HepG2 (cell line): ENCODE measurements at regions not wholly inside any gene's neighbourhood (a gene's known extent, or its start where the extent isn't known, plus 50 kb on each side); places are given as distances from the start of the nearest gene placed in this dataset.

Source experiments
- ATAC-seq: fragments of 200-7000 bp; cut with Tn5 transposase; 3 replicates; pipeline ENCODE4 v1.9.1; 2020; ENCODE audit warnings: mild to moderate bottlenecking, moderate library complexity
- BruUV-seq: library from RNA; stranded (reverse); fragments of 400-500 nt; replicated peaks from 2 replicates; lab custom pipeline; 2021; lab: Mats Ljungman, UMichigan
- CTCF ChIA-PET: fragments of 300-600 bp; formaldehyde crosslinking; extraction: SDS; loops from one replicate; lab custom pipeline; 2021; ENCODE audit warnings: low total read pairs, inconsistent platforms, low intra/inter-chr PET ratio; lab: Yijun Ruan, JAX
- POLR2A ChIA-PET: fragments of 350-600 bp; sonication (Branson Sonifier 250); formaldehyde crosslinking; loops from one replicate; lab custom pipeline; 2020; ENCODE audit warnings: antibody characterized with exemption, inconsistent platforms; lab: Yijun Ruan, JAX
- DNase-seq: peaks from one replicate; pipeline ENCODE4 v3.0.0-alpha.2; 2015; ENCODE audit warnings: low spot score
- FAIRE-seq: peaks from 3 replicates; lab custom pipeline; 2011; peaks lifted over from hg19 to GRCh38; lab: Jason Lieb, UNC
- H2AFZ ChIP-seq: one replicate; pipeline ENCODE4 v1.6.1; 2011; ENCODE audit warnings: low read length, inconsistent platforms
- H3K27ac ChIP-seq: fragments of 300-600 bp; 3 replicates; pipeline ENCODE4 v1.8.0; 2011; ENCODE audit warnings: mixed run types, mild to moderate bottlenecking, mixed read lengths, low read length, inconsistent platforms; ENCODE audit not compliant: insufficient read depth; ENCODE audit errors: extremely low read length
- H3K27me3 ChIP-seq, 2 experiments: fragments of 200-600 bp in 1 of 2; 2 replicates in 1 of 2; 3 replicates in 1 of 2; pipeline versions ENCODE4 v1.6.0 to v1.8.0; 2011; ENCODE audit warnings: low read length in 2 of 2, mild to moderate bottlenecking in 2 of 2, moderate library complexity in 2 of 2, inconsistent platforms in 1 of 2; ENCODE audit not compliant: insufficient read depth in 2 of 2, control insufficient read depth in 1 of 2
- H3K36me3 ChIP-seq, 2 experiments: fragments of 200-600 bp in 1 of 2; replicated peaks in 1 of 2; 2 replicates in 1 of 2; 3 replicates in 1 of 2; pipeline versions ENCODE4 v1.5.1 to v1.8.0; 2011; ENCODE audit warnings: low read length in 2 of 2, inconsistent platforms in 1 of 2; ENCODE audit not compliant: insufficient read depth in 2 of 2, control insufficient read depth in 1 of 2
- H3K4me1 ChIP-seq: 2 replicates; pipeline ENCODE4 v1.5.1; 2012; ENCODE audit warnings: low read length, inconsistent platforms; ENCODE audit not compliant: insufficient read depth
- H3K4me2 ChIP-seq: 2 replicates; pipeline ENCODE4 v1.6.0; 2011; ENCODE audit warnings: low read depth, low read length, inconsistent platforms
- H3K4me3 ChIP-seq, 3 experiments: fragments of 200-600 bp in 1 of 3; sonication (generic), shearing (Covaris generic) in 1 of 3; replicated peaks in 1 of 3; 2 replicates each; pipeline ENCODE4 v1.5.1; 2011 to 2016; ENCODE audit warnings: low read length in 3 of 3, inconsistent platforms in 2 of 3, low read depth in 2 of 3, mild to moderate bottlenecking in 2 of 3, control low read depth in 1 of 3, mixed read lengths in 1 of 3; ENCODE audit not compliant: insufficient read depth in 1 of 3
- H3K79me2 ChIP-seq: one replicate; pipeline ENCODE4 v1.6.1; 2011; ENCODE audit warnings: low read length, inconsistent platforms; ENCODE audit not compliant: insufficient read depth
- H3K9ac ChIP-seq: 2 replicates; pipeline ENCODE4 v1.6.0; 2011; ENCODE audit warnings: mild to moderate bottlenecking, low read depth, low read length, inconsistent platforms; ENCODE audit not compliant: insufficient read depth
- H3K9me3 ChIP-seq: 2 replicates; pipeline ENCODE4 v1.5.1; 2012; ENCODE audit warnings: mild to moderate bottlenecking, low read length
- H4K20me1 ChIP-seq: 2 replicates; pipeline ENCODE4 v1.6.0; 2011; ENCODE audit warnings: inconsistent platforms, mild to moderate bottlenecking, low read length, moderate library complexity; ENCODE audit not compliant: insufficient read depth
- MATR3 ChIP-seq: sonication (generic); formaldehyde crosslinking; IDR thresholded peaks from 2 replicates; pipeline ENCODE4 v1.4.0; 2020; ENCODE audit warnings: missing genetic modification reagents
- MEIS1 ChIP-seq: sonication (generic); formaldehyde crosslinking; IDR thresholded peaks from 2 replicates; pipeline ENCODE4 v1.9.0; 2021; ENCODE audit warnings: mild to moderate bottlenecking, missing genetic modification reagents, moderate library complexity, borderline replicate concordance
- SYNCRIP ChIP-seq: fragments of 200-400 bp; formaldehyde crosslinking; IDR thresholded peaks from 2 replicates; pipeline ENCODE4 v1.6.1; 2018; ENCODE audit warnings: mild to moderate bottlenecking, low read depth, low read length; ENCODE audit not compliant: insufficient read depth
- TBX3 ChIP-seq: fragments of 450-650 bp; IDR thresholded peaks from 2 replicates; pipeline ENCODE4 v1.6.1; 2017; ENCODE audit warnings: antibody characterized with exemption, mild to moderate bottlenecking, inconsistent platforms, borderline replicate concordance
- ZNF574 ChIP-seq: sonication (generic); formaldehyde crosslinking; IDR thresholded peaks from 2 replicates; pipeline ENCODE4 v1.4.0; 2020; ENCODE audit warnings: missing genetic modification reagents
- ZNF772 ChIP-seq: sonication (generic); formaldehyde crosslinking; IDR thresholded peaks from 2 replicates; pipeline ENCODE4 v1.5.0; 2020; ENCODE audit warnings: mild to moderate bottlenecking, missing genetic modification reagents
- ZSCAN12 ChIP-seq: sonication (generic); formaldehyde crosslinking; IDR thresholded peaks from 2 replicates; pipeline ENCODE4 v1.9.0; 2021; ENCODE audit warnings: mild to moderate bottlenecking, missing genetic modification reagents
- WGBS: methylation state at CpG from one replicate; pipeline ENCODE4 v1.1.6; 2017; ENCODE audit warnings: low lambda C conversion rate; 5-methylcytosine and 5-hydroxymethylcytosine counted together
- in situ Hi-C: cut with HindIII; loops from 2 replicates; pipeline ENCODE4 v1.10.0; 2017; ENCODE audit warnings: low pct_unique_long_range_greater_than_20kb; ENCODE audit not compliant: extremely low pct_ligation_motif_present
- intact Hi-C: fragments of 100-400 bp; cut with micrococcal nuclease; formaldehyde crosslinking; loops from one replicate; pipeline ENCODE4 v1.10.0; 2022; ENCODE audit not compliant: unreplicated experiment
- TF ChIP-seq, protein P1 (sequence below): sonication (generic); formaldehyde crosslinking; IDR thresholded peaks from 2 replicates; pipeline ENCODE4 v1.4.0; 2020; ENCODE audit warnings: mild to moderate bottlenecking, missing genetic modification reagents

DNA sequence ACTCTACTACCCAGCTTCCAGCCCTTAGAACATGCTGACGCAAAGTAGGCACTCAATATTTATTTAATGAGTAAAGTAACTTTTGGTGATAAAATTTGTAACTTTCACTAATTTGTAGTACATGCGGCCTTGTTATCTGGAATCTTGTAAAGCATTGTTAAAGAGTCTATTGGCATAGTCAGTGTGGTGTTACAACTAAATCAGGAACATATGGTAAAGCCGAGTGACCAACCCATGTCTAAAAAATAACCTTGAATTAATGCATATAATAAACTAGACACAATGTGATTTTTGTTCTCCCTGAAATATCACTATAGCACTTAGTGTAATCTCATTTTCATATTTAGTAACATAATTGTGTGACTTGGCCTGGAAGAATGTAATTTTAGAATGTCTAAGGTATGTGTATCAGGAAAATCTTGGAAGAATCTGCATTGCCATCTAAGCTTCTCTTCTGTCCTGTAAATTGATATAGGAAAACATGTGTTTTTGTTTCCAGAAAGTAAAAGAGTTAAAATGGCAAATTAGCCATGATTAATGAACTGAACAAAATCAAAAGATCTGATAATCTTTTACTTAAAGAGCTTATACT, 256.7 kb upstream of the GNAI1 start:
- no peak overlapping the region for H3K4me2 ChIP-seq
- no peaks in the 10 kb centered on the region for H3K79me2 ChIP-seq
- DNase-seq (no peak), ATAC-seq (no peak), FAIRE-seq (no peak)
- H3K9ac ChIP-seq = no peak overlapping the region
- H3K36me3 ChIP-seq = no peaks in the 10 kb centered on the region
- no peak overlapping the region for H2AFZ ChIP-seq
- H4K20me1 ChIP-seq = no peaks in the 10 kb centered on the region
- H3K4me1 ChIP-seq = no peaks in the 10 kb centered on the region
- intact Hi-C loops (no loop called here), in situ Hi-C loops (no loop called here)
- no peak overlapping the region for H3K4me3 ChIP-seq
- no peak overlapping the region for H3K27ac ChIP-seq
- 17% methylated on average over 3 of the region's 3 CpGs for WGBS
- no TSS peak for BruUV-seq
- CTCF ChIA-PET = no interaction called here
- POLR2A ChIA-PET = no interaction called here
- H3K27me3 ChIP-seq = 0 out of 5 replicates have a peak, but pooled peaks cover 0 to 2% of the 10 kb centered on the region in 2 experiments
- TF ChIP-seq TBX3 (no peak), ZNF772 (CRISPR knock-in tag) (no peak), SYNCRIP (no peak), MEIS1 (CRISPR knock-in tag) (no peak), ZNF574 (CRISPR knock-in tag) (no peak), ZSCAN12 (CRISPR knock-in tag) (no peak), MATR3 (CRISPR knock-in tag) (no peak)
- TF ChIP-seq, protein P1, sequence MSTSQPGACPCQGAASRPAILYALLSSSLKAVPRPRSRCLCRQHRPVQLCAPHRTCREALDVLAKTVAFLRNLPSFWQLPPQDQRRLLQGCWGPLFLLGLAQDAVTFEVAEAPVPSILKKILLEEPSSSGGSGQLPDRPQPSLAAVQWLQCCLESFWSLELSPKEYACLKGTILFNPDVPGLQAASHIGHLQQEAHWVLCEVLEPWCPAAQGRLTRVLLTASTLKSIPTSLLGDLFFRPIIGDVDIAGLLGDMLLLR (CRISPR knock-in tag) = no peak
- no peaks in the 10 kb centered on the region for H3K9me3 ChIP-seq
